MCF 10A (cell line): ENCODE measurements at regions not wholly inside any gene's neighbourhood (a gene's known extent, or its start where the extent isn't known, plus 50 kb on each side); places are given as distances from the start of the nearest gene placed in this dataset.

ENCODE experiments used
- BruUV-seq: library from RNA; stranded (reverse); fragments of 400-500 nt; replicated peaks from 2 replicates; lab custom pipeline; 2021; lab: Mats Ljungman, UMichigan
- CTCF ChIA-PET: fragments of 300-600 bp; sonication (Branson Sonifier 250); formaldehyde crosslinking; extraction: SDS; loops from one replicate; lab custom pipeline; 2021; ENCODE audit warnings: antibody characterized with exemption, inconsistent platforms; lab: Yijun Ruan, JAX
- POLR2A ChIA-PET: fragments of 300-600, 350-650 bp; sonication (Branson Sonifier 250); formaldehyde crosslinking; extraction: SDS; loops from one replicate; lab custom pipeline; 2020; ENCODE audit warnings: antibody characterized with exemption, inconsistent platforms; lab: Yijun Ruan, JAX
- DNase-seq: peaks from one replicate; pipeline ENCODE4 v3.0.0-alpha.2; 2018; ENCODE audit not compliant: unreplicated experiment
- H3K27ac Mint-ChIP-seq: one replicate; pipeline ENCODE4 v1.8.0; 2022; ENCODE audit warnings: mild to moderate bottlenecking, low read depth, mixed read lengths; ENCODE audit not compliant: unreplicated experiment
- H3K27me3 Mint-ChIP-seq: one replicate; pipeline ENCODE4 v1.8.0; 2022; ENCODE audit warnings: mixed read lengths; ENCODE audit not compliant: insufficient read depth, unreplicated experiment
- H3K36me3 Mint-ChIP-seq: one replicate; pipeline ENCODE4 v1.8.0; 2022; ENCODE audit warnings: mild to moderate bottlenecking, moderate library complexity, mixed read lengths; ENCODE audit not compliant: insufficient read depth, unreplicated experiment
- H3K4me1 Mint-ChIP-seq: one replicate; pipeline ENCODE4 v1.8.0; 2022; ENCODE audit warnings: mixed read lengths; ENCODE audit not compliant: insufficient read depth, unreplicated experiment
- H3K4me3 Mint-ChIP-seq: one replicate; pipeline ENCODE4 v1.8.0; 2022; ENCODE audit warnings: mild to moderate bottlenecking, moderate library complexity, mixed read lengths; ENCODE audit not compliant: unreplicated experiment
- H3K9me3 Mint-ChIP-seq: one replicate; pipeline ENCODE4 v1.8.0; 2022; ENCODE audit warnings: mixed read lengths; ENCODE audit not compliant: unreplicated experiment
- CTCF ChIP-seq: fragments of 200-600 bp; IDR thresholded peaks from one replicate; pipeline ENCODE4 v1.8.0; 2022; ENCODE audit warnings: antibody characterized with exemption, mild to moderate bottlenecking; ENCODE audit not compliant: unreplicated experiment
- intact Hi-C: fragments of 100-400 bp; cut with micrococcal nuclease; formaldehyde crosslinking; loops from 2 replicates; pipeline ENCODE4 v1.14.1; 2022

GRCh38 chr18:45164551-45164950, 450.7 kb upstream of the SLC14A2 start:
- Mint-ChIP-seq H3K4me1 (peaks cover 33% of the 10 kb centered on the region), H3K36me3 (no peaks in the 10 kb centered on the region), H3K27me3 (no peaks in the 10 kb centered on the region), H3K27ac (no peak overlapping the region), H3K9me3 (no peaks in the 10 kb centered on the region), H3K4me3 (no peak overlapping the region)
- POLR2A ChIA-PET: no interaction called here
- TF ChIP-seq CTCF: no peak
- BruUV-seq: no TSS peak
- CTCF ChIA-PET: interaction anchor here (0.5 to 0.6 kb wide), 2 partner anchors 113 to 220 kb away, joined by 3 read pairs; no protein-coding TSS in a partner anchor
- DNase-seq: no peak
- intact Hi-C loops: loop anchor here (10.0 kb wide), 1 partner anchor 570 kb away; no protein-coding TSS in a partner anchor

GRCh38 chr18:45165176-45165713, 450.0 kb upstream of the SLC14A2 start:
- BruUV-seq: no TSS peak
- intact Hi-C loops: loop anchor here (5.0 to 10.0 kb wide), 2 partner anchors 108 to 570 kb away; no protein-coding TSS in a partner anchor
- no peak overlapping the region for H3K27ac Mint-ChIP-seq
- no peak overlapping the region for H3K4me3 Mint-ChIP-seq
- H3K27me3 Mint-ChIP-seq: no peaks in the 10 kb centered on the region
- H3K4me1 Mint-ChIP-seq: peaks cover 40% of the 10 kb centered on the region
- no peak for DNase-seq
- CTCF ChIA-PET: no interaction called here
- no peak for TF ChIP-seq CTCF
- POLR2A ChIA-PET: no interaction called here
- no peaks in the 10 kb centered on the region for H3K36me3 Mint-ChIP-seq
- no peaks in the 10 kb centered on the region for H3K9me3 Mint-ChIP-seq

- intact Hi-C loops: loop anchor here (5.0 to 10.0 kb wide), 2 partner anchors 109 to 571 kb away; no protein-coding TSS in a partner anchor
- TF ChIP-seq CTCF: no peak
- no peaks in the 10 kb centered on the region for H3K36me3 Mint-ChIP-seq
- H3K27me3 Mint-ChIP-seq: no peaks in the 10 kb centered on the region
- no peak for DNase-seq
- peaks cover 41% of the 10 kb centered on the region for H3K4me1 Mint-ChIP-seq
- no TSS peak for BruUV-seq
- peak overlapping the region; percentile 72 for H3K27ac Mint-ChIP-seq
- no peak overlapping the region for H3K4me3 Mint-ChIP-seq
- POLR2A ChIA-PET: interaction anchor here (1.3 kb wide), 1 partner anchor 10 kb away, joined by 7 read pairs; no protein-coding TSS in a partner anchor
- CTCF ChIA-PET: no interaction called here
- H3K9me3 Mint-ChIP-seq: no peaks in the 10 kb centered on the region
These were observed 449.4 kb upstream of the SLC14A2 start for GRCh38 chr18:45165871-45166270.

GRCh38 chr18:45166341-45166835, 448.9 kb upstream of the SLC14A2 start:
- Mint-ChIP-seq H3K4me1 (peaks cover 41% of the 10 kb centered on the region), H3K27ac (peak overlapping the region; percentile 72), H3K36me3 (no peaks in the 10 kb centered on the region), H3K4me3 (no peak overlapping the region), H3K27me3 (no peaks in the 10 kb centered on the region), H3K9me3 (no peaks in the 10 kb centered on the region)
- DNase-seq: peak; percentile 97
- no peak for TF ChIP-seq CTCF
- ChIA-PET POLR2A (interaction anchor here (1.3 kb wide), 1 partner anchor 11 kb away, joined by 7 read pairs; no protein-coding TSS in a partner anchor), CTCF (no interaction called here)
- intact Hi-C loops: loop anchor here (5.0 to 10.0 kb wide), 2 partner anchors 109 to 572 kb away; no protein-coding TSS in a partner anchor
- no TSS peak for BruUV-seq
